NB4 (cell line): ENCODE measurements at regions not wholly inside any gene's neighbourhood (a gene's known extent, or its start where the extent isn't known, plus 50 kb on each side); places are given as distances from the start of the nearest gene placed in this dataset.

Experiments used
- DNase-seq: peaks from one replicate; pipeline ENCODE4 v3.0.0; 2010; ENCODE audit warnings: low read depth
- H3K4me3 ChIP-seq: one replicate; pipeline ENCODE4 v1.5.1; 2011; ENCODE audit warnings: mild to moderate bottlenecking, low read depth, low read length, moderate library complexity
- MYC ChIP-seq: IDR thresholded peaks from 2 replicates; pipeline ENCODE4 v1.6.1; 2011; ENCODE audit warnings: low read depth, low read length
- POLR2A ChIP-seq: IDR thresholded peaks from 2 replicates; pipeline ENCODE4 v1.6.1; 2011; ENCODE audit warnings: mild to moderate bottlenecking; ENCODE audit not compliant: insufficient read length; ENCODE audit errors: extremely low read depth
- TF ChIP-seq, protein P1 (sequence below): IDR thresholded peaks from 2 replicates; pipeline ENCODE4 v1.6.1; 2011; ENCODE audit warnings: low read depth, low read length
- TF ChIP-seq, protein P2 (sequence below): IDR thresholded peaks from one replicate; pipeline ENCODE4 v1.5.1; 2012; ENCODE audit warnings: low read depth, low read length

GRCh38 chr10:78875932-78876331 lies 192.8 kb upstream of the ZMIZ1 start:
- TF ChIP-seq, protein P1, sequence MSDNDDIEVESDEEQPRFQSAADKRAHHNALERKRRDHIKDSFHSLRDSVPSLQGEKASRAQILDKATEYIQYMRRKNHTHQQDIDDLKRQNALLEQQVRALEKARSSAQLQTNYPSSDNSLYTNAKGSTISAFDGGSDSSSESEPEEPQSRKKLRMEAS, result no peak
- TF ChIP-seq, protein P2, sequence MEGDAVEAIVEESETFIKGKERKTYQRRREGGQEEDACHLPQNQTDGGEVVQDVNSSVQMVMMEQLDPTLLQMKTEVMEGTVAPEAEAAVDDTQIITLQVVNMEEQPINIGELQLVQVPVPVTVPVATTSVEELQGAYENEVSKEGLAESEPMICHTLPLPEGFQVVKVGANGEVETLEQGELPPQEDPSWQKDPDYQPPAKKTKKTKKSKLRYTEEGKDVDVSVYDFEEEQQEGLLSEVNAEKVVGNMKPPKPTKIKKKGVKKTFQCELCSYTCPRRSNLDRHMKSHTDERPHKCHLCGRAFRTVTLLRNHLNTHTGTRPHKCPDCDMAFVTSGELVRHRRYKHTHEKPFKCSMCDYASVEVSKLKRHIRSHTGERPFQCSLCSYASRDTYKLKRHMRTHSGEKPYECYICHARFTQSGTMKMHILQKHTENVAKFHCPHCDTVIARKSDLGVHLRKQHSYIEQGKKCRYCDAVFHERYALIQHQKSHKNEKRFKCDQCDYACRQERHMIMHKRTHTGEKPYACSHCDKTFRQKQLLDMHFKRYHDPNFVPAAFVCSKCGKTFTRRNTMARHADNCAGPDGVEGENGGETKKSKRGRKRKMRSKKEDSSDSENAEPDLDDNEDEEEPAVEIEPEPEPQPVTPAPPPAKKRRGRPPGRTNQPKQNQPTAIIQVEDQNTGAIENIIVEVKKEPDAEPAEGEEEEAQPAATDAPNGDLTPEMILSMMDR, result no peak
- TF ChIP-seq POLR2A (no peak), MYC (no peak)

DNA sequence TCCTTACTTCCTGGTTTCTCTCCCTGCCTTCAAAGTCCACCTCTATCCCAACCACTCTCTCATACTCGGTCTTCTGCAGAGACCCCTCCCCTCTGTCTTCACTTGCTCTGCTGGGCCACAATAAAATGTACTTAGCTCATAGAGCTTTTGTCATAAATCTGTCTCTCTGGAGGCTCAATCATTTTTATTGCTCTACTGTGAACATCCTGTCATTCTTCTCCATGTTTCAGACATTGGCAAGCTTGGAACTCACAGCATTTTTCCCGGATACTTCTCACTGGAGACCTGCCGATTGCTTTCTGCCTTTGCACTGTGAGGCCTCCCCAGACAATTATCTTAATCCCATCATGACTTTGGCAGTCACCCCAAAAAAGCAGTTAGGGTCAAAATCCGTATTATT lies 192.3 kb upstream of the ZMIZ1 start:
- TF ChIP-seq POLR2A, result no peak
- no peak for TF ChIP-seq MYC
- TF ChIP-seq, protein P2, result no peak
- TF ChIP-seq, protein P1, result no peak
- no peak for DNase-seq
- H3K4me3 ChIP-seq, result no peak overlapping the region

More at GRCh38 chr10:78875932-78876331, 192.8 kb upstream of the ZMIZ1 start:
- no peak for DNase-seq
- H3K4me3 ChIP-seq, result no peak overlapping the region

DNA sequence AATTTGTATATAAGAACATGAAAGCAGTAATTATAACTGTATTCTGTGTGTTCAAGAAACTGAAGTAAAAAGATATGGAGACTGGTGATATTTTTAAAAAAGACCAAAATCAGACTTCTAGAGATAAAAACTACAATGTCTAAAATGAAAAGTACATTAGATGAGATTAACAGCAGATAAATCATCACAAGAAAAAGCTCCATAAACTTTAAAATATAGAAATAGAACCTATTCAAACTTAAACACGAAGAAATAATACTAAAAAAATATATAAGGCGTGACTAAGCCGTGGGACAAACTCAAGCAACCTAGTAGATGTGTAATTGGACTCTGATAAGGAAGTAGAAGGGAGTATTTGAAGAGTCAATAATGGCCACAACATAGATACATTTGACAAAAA lies 189.1 kb upstream of the ZMIZ1 start:
- DNase-seq, result no peak
- TF ChIP-seq POLR2A, result no peak
- TF ChIP-seq, protein P2, result no peak
- TF ChIP-seq, protein P1, result no peak
- no peak for TF ChIP-seq MYC
- H3K4me3 ChIP-seq, result no peak overlapping the region

DNA sequence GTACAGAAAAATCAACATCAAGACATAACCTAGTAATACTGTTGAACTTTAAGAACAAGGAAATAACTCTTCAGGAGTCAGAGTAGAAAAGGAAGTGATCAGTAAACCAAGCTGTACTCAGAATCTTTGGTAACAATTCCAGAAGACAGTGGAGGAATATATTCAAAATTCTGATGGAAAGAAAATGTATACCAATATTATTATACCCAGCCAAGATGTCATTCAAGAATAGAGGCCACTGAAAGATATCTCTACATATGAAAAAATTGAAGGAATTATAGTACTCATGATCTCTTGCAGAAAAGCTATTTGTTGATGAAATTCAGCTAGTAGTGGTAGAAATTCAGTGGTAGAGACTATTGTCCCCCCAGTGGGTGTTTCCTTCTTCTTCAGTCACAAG lies 182.6 kb upstream of the ZMIZ1 start:
- H3K4me3 ChIP-seq, result no peak overlapping the region
- DNase-seq, result no peak
- TF ChIP-seq, protein P2, result no peak
- no peak for TF ChIP-seq POLR2A
- TF ChIP-seq, protein P1, result no peak
- no peak for TF ChIP-seq MYC

GRCh38 chr10:78889536-78890063 lies 179.2 kb upstream of the ZMIZ1 start:
- TF ChIP-seq, protein P2, result no peak
- TF ChIP-seq MYC (no peak), POLR2A (no peak)
- TF ChIP-seq, protein P1, result no peak
- no peak overlapping the region for H3K4me3 ChIP-seq
- DNase-seq, result no peak

- no peak for TF ChIP-seq POLR2A
- no peak for TF ChIP-seq MYC
- TF ChIP-seq, protein P2, result no peak
- DNase-seq, result no peak
- H3K4me3 ChIP-seq, result no peak overlapping the region
These were observed 178.3 kb upstream of the ZMIZ1 start for GRCh38 chr10:78890506-78890905.
